HEK293T (cell line): ENCODE measurements at regions not wholly inside any gene's neighbourhood (a gene's known extent, or its start where the extent isn't known, plus 50 kb on each side); places are given as distances from the start of the nearest gene placed in this dataset.

Experiments
- CTBP1 ChIP-seq: fragments of 450-650 bp; IDR thresholded peaks from 2 replicates; pipeline ENCODE4 v1.6.1; 2016; ENCODE audit warnings: borderline replicate concordance
- FOXA1 ChIP-seq: fragments of 450-650 bp; IDR thresholded peaks from 2 replicates; pipeline ENCODE4 v1.6.1; 2016; ENCODE audit warnings: mild to moderate bottlenecking
- ZNF384 ChIP-seq: fragments of 450-650 bp; IDR thresholded peaks from 2 replicates; pipeline ENCODE4 v1.6.1; 2016

DNA sequence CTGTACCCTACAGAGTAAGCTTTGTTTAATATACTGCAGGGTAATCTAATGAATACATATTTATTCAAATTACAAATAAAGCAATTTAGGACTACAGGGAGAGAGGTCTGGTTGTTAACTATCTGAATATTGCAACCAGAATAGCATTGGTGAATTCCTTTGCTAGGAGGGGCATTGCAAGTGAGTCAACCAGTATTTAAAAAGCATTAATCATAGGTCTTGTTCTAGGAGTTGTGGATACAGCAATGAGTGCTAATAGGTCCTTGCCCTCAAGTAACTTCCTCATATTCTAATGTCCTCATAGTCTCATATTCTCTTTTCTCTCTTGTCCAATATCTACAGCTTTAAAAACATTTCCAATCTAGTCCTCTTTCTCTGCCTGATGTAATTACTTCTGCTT, 531.4 kb downstream of the CDH11 start:
- TF ChIP-seq FOXA1, result no peak
- TF ChIP-seq CTBP1, result no peak
- TF ChIP-seq ZNF384, result no peak
